OCI-LY3 (cell line): ENCODE measurements at regions not wholly inside any gene's neighbourhood (a gene's known extent, or its start where the extent isn't known, plus 50 kb on each side); places are given as distances from the start of the nearest gene placed in this dataset.

Experiments
- CTCF ChIP-seq: fragments of 200-600, 300-600 bp; sonication (generic); IDR thresholded peaks from 2 replicates; pipeline ENCODE4 v1.5.1; 2014; ENCODE audit warnings: antibody characterized with exemption, low read length, low read depth
- EZH2phosphoT487 ChIP-seq: fragments of 200-600 bp; shearing (Covaris generic); IDR thresholded peaks from 2 replicates; pipeline ENCODE4 v1.6.1; 2018; ENCODE audit warnings: antibody characterized with exemption, mixed run types, low read depth

DNA sequence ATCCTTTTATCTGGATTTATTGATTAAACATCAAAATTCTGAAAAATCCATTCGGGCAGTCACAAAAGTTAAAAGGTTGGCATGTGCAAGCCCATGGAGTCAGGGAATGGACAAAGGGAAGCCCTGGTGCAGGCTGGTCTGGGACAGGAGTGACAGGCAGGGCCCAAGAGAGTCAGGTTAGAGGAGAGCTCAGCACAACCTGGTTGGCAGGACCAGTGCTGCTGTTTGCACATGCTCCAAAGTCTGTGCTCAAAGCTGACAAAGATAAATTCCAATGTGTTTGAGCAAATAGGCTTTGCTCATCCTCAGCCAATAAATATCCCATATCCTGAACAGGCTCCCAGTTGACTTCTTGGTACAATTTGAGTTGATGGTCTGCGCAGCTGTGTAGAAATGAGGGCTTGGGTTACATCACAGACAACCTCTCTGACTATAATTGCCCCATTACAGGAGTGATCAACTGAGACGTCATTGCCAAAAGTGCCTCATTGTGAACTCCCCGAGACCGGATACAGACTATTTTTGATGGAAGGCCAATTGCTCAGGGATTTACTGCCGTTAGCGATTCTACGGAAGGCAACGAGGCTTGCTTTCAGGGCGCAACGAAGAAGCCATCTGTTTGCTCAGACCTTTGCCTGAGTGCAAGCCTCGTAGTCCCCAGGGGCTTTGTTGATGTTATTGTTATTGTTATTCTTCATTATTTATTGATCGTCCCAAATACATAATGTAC is 1008.1 kb upstream of the TENM3 start:
- no peak for TF ChIP-seq CTCF
- TF ChIP-seq EZH2phosphoT487 = no peak
